HepG2 (cell line): ENCODE measurements at regions not wholly inside any gene's neighbourhood (a gene's known extent, or its start where the extent isn't known, plus 50 kb on each side); places are given as distances from the start of the nearest gene placed in this dataset.

ENCODE experiments used
- ATAC-seq: fragments of 200-7000 bp; cut with Tn5 transposase; 3 replicates; pipeline ENCODE4 v1.9.1; 2020; ENCODE audit warnings: mild to moderate bottlenecking, moderate library complexity
- BruUV-seq: library from RNA; stranded (reverse); fragments of 400-500 nt; replicated peaks from 2 replicates; lab custom pipeline; 2021; lab: Mats Ljungman, UMichigan
- CTCF ChIA-PET: fragments of 300-600 bp; formaldehyde crosslinking; extraction: SDS; loops from one replicate; lab custom pipeline; 2021; ENCODE audit warnings: low total read pairs, inconsistent platforms, low intra/inter-chr PET ratio; lab: Yijun Ruan, JAX
- POLR2A ChIA-PET: fragments of 350-600 bp; sonication (Branson Sonifier 250); formaldehyde crosslinking; loops from one replicate; lab custom pipeline; 2020; ENCODE audit warnings: antibody characterized with exemption, inconsistent platforms; lab: Yijun Ruan, JAX
- DNase-seq: peaks from one replicate; pipeline ENCODE4 v3.0.0-alpha.2; 2015; ENCODE audit warnings: low spot score
- FAIRE-seq: peaks from 3 replicates; lab custom pipeline; 2011; peaks lifted over from hg19 to GRCh38; lab: Jason Lieb, UNC
- H2AFZ ChIP-seq: one replicate; pipeline ENCODE4 v1.6.1; 2011; ENCODE audit warnings: low read length, inconsistent platforms
- H3K27ac ChIP-seq: fragments of 300-600 bp; 3 replicates; pipeline ENCODE4 v1.8.0; 2011; ENCODE audit warnings: mixed run types, mild to moderate bottlenecking, mixed read lengths, low read length, inconsistent platforms; ENCODE audit not compliant: insufficient read depth; ENCODE audit errors: extremely low read length
- H3K27me3 ChIP-seq, 2 experiments: fragments of 200-600 bp in 1 of 2; 2 replicates in 1 of 2; 3 replicates in 1 of 2; pipeline versions ENCODE4 v1.6.0 to v1.8.0; 2011; ENCODE audit warnings: low read length in 2 of 2, mild to moderate bottlenecking in 2 of 2, moderate library complexity in 2 of 2, inconsistent platforms in 1 of 2; ENCODE audit not compliant: insufficient read depth in 2 of 2, control insufficient read depth in 1 of 2
- H3K36me3 ChIP-seq, 2 experiments: fragments of 200-600 bp in 1 of 2; replicated peaks in 1 of 2; 2 replicates in 1 of 2; 3 replicates in 1 of 2; pipeline versions ENCODE4 v1.5.1 to v1.8.0; 2011; ENCODE audit warnings: low read length in 2 of 2, inconsistent platforms in 1 of 2; ENCODE audit not compliant: insufficient read depth in 2 of 2, control insufficient read depth in 1 of 2
- H3K4me1 ChIP-seq: 2 replicates; pipeline ENCODE4 v1.5.1; 2012; ENCODE audit warnings: low read length, inconsistent platforms; ENCODE audit not compliant: insufficient read depth
- H3K4me2 ChIP-seq: 2 replicates; pipeline ENCODE4 v1.6.0; 2011; ENCODE audit warnings: low read depth, low read length, inconsistent platforms
- H3K4me3 ChIP-seq, 3 experiments: fragments of 200-600 bp in 1 of 3; sonication (generic), shearing (Covaris generic) in 1 of 3; replicated peaks in 1 of 3; 2 replicates each; pipeline ENCODE4 v1.5.1; 2011 to 2016; ENCODE audit warnings: low read length in 3 of 3, inconsistent platforms in 2 of 3, low read depth in 2 of 3, mild to moderate bottlenecking in 2 of 3, control low read depth in 1 of 3, mixed read lengths in 1 of 3; ENCODE audit not compliant: insufficient read depth in 1 of 3
- H3K79me2 ChIP-seq: one replicate; pipeline ENCODE4 v1.6.1; 2011; ENCODE audit warnings: low read length, inconsistent platforms; ENCODE audit not compliant: insufficient read depth
- H3K9ac ChIP-seq: 2 replicates; pipeline ENCODE4 v1.6.0; 2011; ENCODE audit warnings: mild to moderate bottlenecking, low read depth, low read length, inconsistent platforms; ENCODE audit not compliant: insufficient read depth
- H3K9me3 ChIP-seq: 2 replicates; pipeline ENCODE4 v1.5.1; 2012; ENCODE audit warnings: mild to moderate bottlenecking, low read length
- H4K20me1 ChIP-seq: 2 replicates; pipeline ENCODE4 v1.6.0; 2011; ENCODE audit warnings: inconsistent platforms, mild to moderate bottlenecking, low read length, moderate library complexity; ENCODE audit not compliant: insufficient read depth
- CREB1 ChIP-seq, 2 experiments: fragments of 450-650 bp in 1 of 2; IDR thresholded peaks; 2 replicates each; pipeline ENCODE4 v1.6.1; 2016 to 2017; ENCODE audit warnings: control low read depth in 1 of 2, mild to moderate bottlenecking in 1 of 2, missing compliant biosample characterization in 1 of 2, missing genetic modification characterization in 1 of 2
- HNRNPH1 ChIP-seq: fragments of 200-400 bp; formaldehyde crosslinking; optimal IDR thresholded peaks from 2 replicates; pipeline ENCODE3; 2017; ENCODE audit warnings: mild to moderate bottlenecking, low read depth, low read length
- IRF1 ChIP-seq: sonication (generic); formaldehyde crosslinking; IDR thresholded peaks from 2 replicates; pipeline ENCODE4 v1.4.0; 2020; ENCODE audit warnings: low read depth, mild to moderate bottlenecking, missing genetic modification reagents
- SMARCE1 ChIP-seq: fragments of 450-650 bp; IDR thresholded peaks from 2 replicates; pipeline ENCODE4 v1.6.1; 2017; ENCODE audit warnings: borderline replicate concordance
- SP4 ChIP-seq: sonication (generic); formaldehyde crosslinking; IDR thresholded peaks from 2 replicates; pipeline ENCODE4 v1.8.1; 2023; ENCODE audit warnings: mild to moderate bottlenecking, missing genetic modification reagents
- ZC3H13 ChIP-seq: sonication (generic); formaldehyde crosslinking; IDR thresholded peaks from 2 replicates; pipeline ENCODE4 v1.8.1; 2023; ENCODE audit warnings: mild to moderate bottlenecking, missing genetic modification reagents, moderate library complexity
- ZNF607 ChIP-seq: sonication (generic); formaldehyde crosslinking; IDR thresholded peaks from 2 replicates; pipeline ENCODE4 v1.5.1; 2020; ENCODE audit warnings: missing genetic modification reagents, mild to moderate bottlenecking, borderline replicate concordance
- ZNF615 ChIP-seq: sonication (generic); formaldehyde crosslinking; IDR thresholded peaks from 2 replicates; pipeline ENCODE4 v1.5.0; 2020; ENCODE audit warnings: mild to moderate bottlenecking, missing genetic modification reagents, borderline replicate concordance
- ZNF788 ChIP-seq: sonication (generic); formaldehyde crosslinking; IDR thresholded peaks from 2 replicates; pipeline ENCODE4 v1.5.0; 2020; ENCODE audit warnings: mild to moderate bottlenecking, missing genetic modification reagents, borderline replicate concordance
- WGBS: methylation state at CpG from one replicate; pipeline ENCODE4 v1.1.6; 2017; ENCODE audit warnings: low lambda C conversion rate; 5-methylcytosine and 5-hydroxymethylcytosine counted together
- in situ Hi-C: cut with HindIII; loops from 2 replicates; pipeline ENCODE4 v1.10.0; 2017; ENCODE audit warnings: low pct_unique_long_range_greater_than_20kb; ENCODE audit not compliant: extremely low pct_ligation_motif_present
- intact Hi-C: fragments of 100-400 bp; cut with micrococcal nuclease; formaldehyde crosslinking; loops from one replicate; pipeline ENCODE4 v1.10.0; 2022; ENCODE audit not compliant: unreplicated experiment
- TF ChIP-seq, protein P1 (sequence below): sonication (generic); formaldehyde crosslinking; IDR thresholded peaks from 2 replicates; pipeline ENCODE4 v1.4.0; 2020; ENCODE audit warnings: missing genetic modification reagents, mild to moderate bottlenecking, borderline replicate concordance
- TF ChIP-seq, protein P2 (sequence below): sonication (generic); formaldehyde crosslinking; IDR thresholded peaks from 2 replicates; pipeline ENCODE4 v1.8.1; 2023; ENCODE audit warnings: missing genetic modification reagents, mild to moderate bottlenecking, borderline replicate concordance

GRCh38 chr10:83492004-83492403 lies 647.3 kb upstream of the GHITM start (continued):
- TF ChIP-seq IRF1 (CRISPR knock-in tag): no peak
- no peak for TF ChIP-seq ZNF615 (CRISPR knock-in tag)
- TF ChIP-seq ZC3H13 (CRISPR knock-in tag): no peak

DNA sequence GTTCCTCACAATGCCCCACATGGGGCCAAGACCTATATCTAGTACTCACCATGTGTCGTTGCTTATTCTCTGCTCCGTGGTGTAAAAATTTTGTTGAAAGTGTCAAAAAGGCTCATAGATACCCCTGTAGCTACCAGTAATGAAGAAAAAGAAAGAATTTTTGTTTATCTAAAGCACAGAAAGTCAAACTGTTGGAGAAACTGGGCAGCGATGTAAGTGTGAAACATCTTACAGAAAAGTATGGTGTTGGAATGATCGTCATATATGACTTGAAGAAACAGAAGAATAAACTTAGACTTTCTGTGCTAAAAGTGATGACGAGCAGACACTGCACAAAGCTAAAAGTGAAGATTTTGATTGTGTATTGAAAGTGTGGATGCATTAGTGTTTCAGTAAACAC lies 626.6 kb upstream of the GHITM start:
- Histone ChIP-seq H3K27ac (no peak overlapping the region), H3K27me3 (no peaks in the 10 kb centered on the region; a peak in 1 of 5 replicates), H3K4me2 (no peak overlapping the region), H3K4me1 (no peaks in the 10 kb centered on the region), H2AFZ (no peak overlapping the region), H3K9me3 (peaks cover 85% of the 10 kb centered on the region), H3K79me2 (no peaks in the 10 kb centered on the region), H3K4me3 (no peak overlapping the region), H3K36me3 (no peaks in the 10 kb centered on the region), H3K9ac (no peak overlapping the region), H4K20me1 (no peaks in the 10 kb centered on the region)
- POLR2A ChIA-PET: no interaction called here
- no TSS peak for BruUV-seq
- CTCF ChIA-PET: no interaction called here
- DNase-seq (no peak), ATAC-seq (no peak), FAIRE-seq (no peak)
- 24% methylated on average over 5 of the region's 5 CpGs for WGBS
- TF ChIP-seq HNRNPH1 (no peak), SMARCE1 (no peak), ZNF788 (CRISPR knock-in tag) (no peak), SP4 (CRISPR knock-in tag) (no peak), CREB1 (IDR thresholded peaks at IDR 0.05) (peak; percentile 38; the same call in 1 of the 2 replicates), CREB1 (CRISPR knock-in tag; IDR thresholded peaks at IDR 0.05) (no peak), ZNF607 (CRISPR knock-in tag) (no peak)
- TF ChIP-seq, protein P1, sequence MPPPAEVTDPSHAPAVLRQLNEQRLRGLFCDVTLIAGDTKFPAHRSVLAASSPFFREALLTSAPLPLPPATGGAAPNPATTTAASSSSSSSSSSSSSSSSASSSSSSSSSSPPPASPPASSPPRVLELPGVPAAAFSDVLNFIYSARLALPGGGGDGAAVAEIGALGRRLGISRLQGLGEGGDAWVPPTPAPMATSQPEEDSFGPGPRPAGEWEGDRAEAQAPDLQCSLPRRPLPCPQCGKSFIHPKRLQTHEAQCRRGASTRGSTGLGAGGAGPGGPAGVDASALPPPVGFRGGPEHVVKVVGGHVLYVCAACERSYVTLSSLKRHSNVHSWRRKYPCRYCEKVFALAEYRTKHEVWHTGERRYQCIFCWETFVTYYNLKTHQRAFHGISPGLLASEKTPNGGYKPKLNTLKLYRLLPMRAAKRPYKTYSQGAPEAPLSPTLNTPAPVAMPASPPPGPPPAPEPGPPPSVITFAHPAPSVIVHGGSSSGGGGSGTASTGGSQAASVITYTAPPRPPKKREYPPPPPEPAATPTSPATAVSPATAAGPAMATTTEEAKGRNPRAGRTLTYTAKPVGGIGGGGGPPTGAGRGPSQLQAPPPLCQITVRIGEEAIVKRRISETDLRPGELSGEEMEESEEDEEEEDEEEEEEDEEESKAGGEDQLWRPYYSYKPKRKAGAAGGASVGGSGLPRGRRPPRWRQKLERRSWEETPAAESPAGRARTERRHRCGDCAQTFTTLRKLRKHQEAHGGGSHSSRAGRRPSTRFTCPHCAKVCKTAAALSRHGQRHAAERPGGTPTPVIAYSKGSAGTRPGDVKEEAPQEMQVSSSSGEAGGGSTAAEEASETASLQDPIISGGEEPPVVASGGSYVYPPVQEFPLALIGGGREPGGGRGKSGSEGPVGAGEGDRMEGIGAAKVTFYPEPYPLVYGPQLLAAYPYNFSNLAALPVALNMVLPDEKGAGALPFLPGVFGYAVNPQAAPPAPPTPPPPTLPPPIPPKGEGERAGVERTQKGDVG (CRISPR knock-in tag): no peak
- TF ChIP-seq, protein P2, sequence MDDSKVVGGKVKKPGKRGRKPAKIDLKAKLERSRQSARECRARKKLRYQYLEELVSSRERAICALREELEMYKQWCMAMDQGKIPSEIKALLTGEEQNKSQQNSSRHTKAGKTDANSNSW: no peak
- in situ Hi-C loops (no loop called here), intact Hi-C loops (no loop called here)
